GM13977 (cell line): ENCODE measurements at regions not wholly inside any gene's neighbourhood (a gene's known extent, or its start where the extent isn't known, plus 50 kb on each side); places are given as distances from the start of the nearest gene placed in this dataset.

ENCODE experiments used
- DNase-seq: peaks from one replicate; pipeline ENCODE4 v3.0.0; 2012; ENCODE audit warnings: low spot score
- CTCF ChIP-seq: IDR thresholded peaks from 2 replicates; pipeline ENCODE4 v1.5.1; 2012; ENCODE audit warnings: mild to moderate bottlenecking, control low read depth; ENCODE audit not compliant: insufficient read depth; ENCODE audit errors: extremely low read depth, missing control alignments
- in situ Hi-C: fragments of 300-500 bp; cut with MboI; formaldehyde crosslinking; loops from one replicate; pipeline ENCODE4 v1.12.0; 2022; ENCODE audit warnings: low sequenced_read_pairs, low pct_unique_long_range_greater_than_20kb, mixed read lengths, inconsistent platforms; ENCODE audit not compliant: unreplicated experiment

- TF ChIP-seq CTCF = no peak
- no peak for DNase-seq
- in situ Hi-C loops = no loop called here
These were observed 272.8 kb upstream of the HDAC4 start for GRCh38 chr2:239673641-239674040.

- TF ChIP-seq CTCF = no peak
- DNase-seq = no peak
- in situ Hi-C loops = no loop called here
These were observed 271.4 kb upstream of the HDAC4 start for GRCh38 chr2:239671916-239672849.

GRCh38 chr2:239671471-239671870 lies 270.7 kb upstream of the HDAC4 start:
- in situ Hi-C loops = no loop called here
- TF ChIP-seq CTCF = no peak
- DNase-seq = no peak

GRCh38 chr2:239670463-239671120 lies 269.8 kb upstream of the HDAC4 start:
- no peak for TF ChIP-seq CTCF
- in situ Hi-C loops = no loop called here
- no peak for DNase-seq

- no peak for DNase-seq
- no peak for TF ChIP-seq CTCF
- in situ Hi-C loops = no loop called here
These were observed 269.2 kb upstream of the HDAC4 start for GRCh38 chr2:239669899-239670460.

- in situ Hi-C loops = no loop called here
- DNase-seq = no peak
- TF ChIP-seq CTCF = no peak
These were observed 268.5 kb upstream of the HDAC4 start for GRCh38 chr2:239669181-239669898.
